HEK293 (cell line): ENCODE measurements at regions not wholly inside any gene's neighbourhood (a gene's known extent, or its start where the extent isn't known, plus 50 kb on each side); places are given as distances from the start of the nearest gene placed in this dataset.

Source experiments
- CTCF ChIA-PET: fragments of 350-600 bp; formaldehyde crosslinking; extraction: SDS; loops from one replicate; lab custom pipeline; 2021; ENCODE audit warnings: antibody characterized with exemption; lab: Yijun Ruan, JAX
- POLR2A ChIA-PET: fragments of 300-600 bp; formaldehyde crosslinking; extraction: SDS; loops from one replicate; lab custom pipeline; 2020; ENCODE audit warnings: antibody characterized with exemption, inconsistent platforms; lab: Yijun Ruan, JAX
- H3K27ac ChIP-seq: fragments of 200-500 bp; sonication (Bioruptor generic); 2 replicates; pipeline ENCODE4 v1.5.1; 2014; ENCODE audit warnings: low read depth, low read length, control low read depth, inconsistent platforms; ENCODE audit errors: extremely low read depth
- H3K36me3 ChIP-seq, 2 experiments: fragments of 200-500 bp in 1 of 2; sonication (Bioruptor generic) in 1 of 2; 1 replicate in 1 of 2; 2 replicates in 1 of 2; pipeline ENCODE4 v1.5.1; 2014 to 2017; ENCODE audit warnings: inconsistent platforms in 2 of 2, low read length in 2 of 2; ENCODE audit not compliant: control insufficient read depth in 2 of 2, insufficient read depth in 1 of 2
- H3K4me1 ChIP-seq: fragments of 200-500 bp; sonication (Bioruptor generic); 2 replicates; pipeline ENCODE4 v1.5.1; 2014; ENCODE audit warnings: mild to moderate bottlenecking, low read length, inconsistent platforms; ENCODE audit not compliant: control insufficient read depth, insufficient read depth
- H3K4me3 ChIP-seq: 2 replicates; pipeline ENCODE4 v1.5.1; 2011; ENCODE audit warnings: low read depth, mild to moderate bottlenecking, control low read depth, low read length, moderate library complexity
- H3K9me3 ChIP-seq: fragments of 200-500 bp; sonication (Bioruptor generic); 2 replicates; pipeline ENCODE4 v1.5.1; 2014; ENCODE audit warnings: low read depth, low read length, inconsistent platforms; ENCODE audit not compliant: control insufficient read depth, insufficient read depth
- GLI2 ChIP-seq: fragments of 450-650 bp; formaldehyde crosslinking; IDR thresholded peaks from 2 replicates; pipeline ENCODE4; 2017; ENCODE audit warnings: missing biosample characterization, missing genetic modification characterization, low read depth, borderline replicate concordance
- GLI4 ChIP-seq: fragments of 450-650 bp; formaldehyde crosslinking; IDR thresholded peaks from 2 replicates; pipeline ENCODE4 v1.5.1; 2016; ENCODE audit warnings: missing biosample characterization, missing genetic modification characterization
- HOXD13 ChIP-seq: sonication (generic); formaldehyde crosslinking; IDR thresholded peaks from 2 replicates; pipeline ENCODE4 v1.8.0; 2022; ENCODE audit warnings: missing genetic modification reagents, borderline replicate concordance
- IKZF3 ChIP-seq: fragments of 450-650 bp; IDR thresholded peaks from 2 replicates; pipeline ENCODE4 v1.5.0; 2018; ENCODE audit warnings: missing biosample characterization, mild to moderate bottlenecking, missing genetic modification characterization, moderate library complexity
- KLF16 ChIP-seq: fragments of 450-650 bp; formaldehyde crosslinking; IDR thresholded peaks from 2 replicates; pipeline ENCODE4 v1.5.1; 2017; ENCODE audit warnings: missing biosample characterization, missing genetic modification characterization
- KLF8 ChIP-seq: fragments of 450-650 bp; formaldehyde crosslinking; IDR thresholded peaks from 2 replicates; pipeline ENCODE4 v1.5.1; 2016; ENCODE audit warnings: missing biosample characterization, missing genetic modification characterization
- OSR2 ChIP-seq: fragments of 450-650 bp; formaldehyde crosslinking; IDR thresholded peaks from 2 replicates; pipeline ENCODE4 v1.5.1; 2016; ENCODE audit warnings: missing biosample characterization, missing genetic modification characterization
- TRIM28 ChIP-seq: IDR thresholded peaks from 2 replicates; pipeline ENCODE4 v1.6.1; 2011; ENCODE audit warnings: low read length, control low read depth, borderline replicate concordance
- ZNF311 ChIP-seq: fragments of 450-650 bp; formaldehyde crosslinking; IDR thresholded peaks from 2 replicates; pipeline ENCODE4 v1.5.1; 2017; ENCODE audit warnings: missing biosample characterization, missing genetic modification characterization, borderline replicate concordance
- ZNF335 ChIP-seq: fragments of 450-650 bp; formaldehyde crosslinking; conservative IDR thresholded peaks from 2 replicates; pipeline ENCODE4 v1.5.1; 2016; ENCODE audit warnings: missing biosample characterization, missing genetic modification characterization
- ZNF404 ChIP-seq: fragments of 450-650 bp; formaldehyde crosslinking; IDR thresholded peaks from 2 replicates; pipeline ENCODE4 v1.5.1; 2017; ENCODE audit warnings: missing biosample characterization, missing genetic modification characterization
- ZNF416 ChIP-seq: fragments of 450-650 bp; formaldehyde crosslinking; IDR thresholded peaks from 2 replicates; pipeline ENCODE4 v1.5.1; 2016; ENCODE audit warnings: missing biosample characterization, missing genetic modification characterization
- ZNF433 ChIP-seq: fragments of 450-650 bp; formaldehyde crosslinking; IDR thresholded peaks from 2 replicates; pipeline ENCODE4 v1.5.1; 2016; ENCODE audit warnings: missing biosample characterization, missing genetic modification characterization, low read depth
- ZNF501 ChIP-seq: fragments of 450-650 bp; formaldehyde crosslinking; IDR thresholded peaks from 2 replicates; pipeline ENCODE4 v1.5.1; 2016; ENCODE audit warnings: missing biosample characterization, missing genetic modification characterization
- ZNF558 ChIP-seq: fragments of 450-650 bp; formaldehyde crosslinking; IDR thresholded peaks from 2 replicates; pipeline ENCODE4 v1.5.1; 2016; ENCODE audit warnings: missing biosample characterization, missing genetic modification characterization
- ZNF624 ChIP-seq: fragments of 450-650 bp; formaldehyde crosslinking; IDR thresholded peaks from 2 replicates; pipeline ENCODE4 v1.5.1; 2017; ENCODE audit warnings: missing biosample characterization, missing genetic modification characterization
- ZNF837 ChIP-seq: fragments of 450-650 bp; formaldehyde crosslinking; IDR thresholded peaks from 2 replicates; pipeline ENCODE4 v1.5.1; 2016; ENCODE audit warnings: missing biosample characterization, missing genetic modification characterization
- TF ChIP-seq, protein P1 (sequence below): fragments of 450-650 bp; formaldehyde crosslinking; IDR thresholded peaks from 2 replicates; pipeline ENCODE4 v1.5.1; 2016; ENCODE audit warnings: missing biosample characterization, missing genetic modification characterization
- TF ChIP-seq, protein P2 (sequence below): sonication (generic); formaldehyde crosslinking; IDR thresholded peaks from 2 replicates; pipeline ENCODE4 v1.8.1; 2022; ENCODE audit warnings: mild to moderate bottlenecking, moderate library complexity, missing genetic modification reagents
- TF ChIP-seq, protein P3 (sequence below): fragments of 450-650 bp; IDR thresholded peaks from 2 replicates; pipeline ENCODE4 v1.5.1; 2018; ENCODE audit warnings: missing biosample characterization, mild to moderate bottlenecking, missing genetic modification characterization
- TF ChIP-seq, protein P4 (sequence below): fragments of 450-650 bp; formaldehyde crosslinking; IDR thresholded peaks from 2 replicates; pipeline ENCODE4 v1.5.1; 2017; ENCODE audit warnings: missing biosample characterization, missing genetic modification characterization
- TF ChIP-seq, protein P5 (sequence below): IDR thresholded peaks from 2 replicates; pipeline ENCODE4 v1.6.1; 2011; ENCODE audit warnings: mild to moderate bottlenecking, low read depth, low read length, borderline replicate concordance
- TF ChIP-seq, protein P6 (sequence below): fragments of 450-650 bp; formaldehyde crosslinking; IDR thresholded peaks from 2 replicates; pipeline ENCODE4 v1.5.1; 2016; ENCODE audit warnings: missing biosample characterization, missing genetic modification characterization
- TF ChIP-seq, protein P7 (sequence below): fragments of 450-650 bp; formaldehyde crosslinking; IDR thresholded peaks from 2 replicates; pipeline ENCODE4 v1.5.1; 2016; ENCODE audit warnings: missing biosample characterization, missing genetic modification characterization

DNA sequence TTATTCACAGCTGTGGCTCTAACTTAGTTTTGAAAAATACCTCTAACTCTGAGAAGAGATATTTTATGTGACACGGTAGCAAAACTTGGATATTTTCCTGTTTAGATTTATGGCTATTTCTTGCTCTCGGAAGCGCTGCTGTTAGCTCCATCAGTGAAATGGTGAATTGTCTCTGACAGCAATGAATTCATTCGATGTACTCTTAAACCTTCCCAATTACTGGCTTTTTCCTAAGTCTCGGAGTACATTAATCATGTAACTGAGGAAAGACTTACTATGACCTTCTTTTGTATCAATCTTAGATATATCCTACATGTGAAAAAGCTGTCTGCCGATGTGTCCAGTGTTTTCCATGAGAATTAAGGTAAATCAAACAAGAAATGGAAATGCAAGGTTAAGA, 613.0 kb downstream of the KIF4B start:
- no peaks in the 10 kb centered on the region for H3K4me1 ChIP-seq
- H3K4me3 ChIP-seq: no peak overlapping the region
- no peak overlapping the region for H3K27ac ChIP-seq
- TF ChIP-seq KLF8 (no peak), IKZF3 (no peak), ZNF335 (tag by site-specific recombination) (no peak), ZNF311 (tag by site-specific recombination) (no peak), TRIM28 (no peak)
- TF ChIP-seq, protein P1, sequence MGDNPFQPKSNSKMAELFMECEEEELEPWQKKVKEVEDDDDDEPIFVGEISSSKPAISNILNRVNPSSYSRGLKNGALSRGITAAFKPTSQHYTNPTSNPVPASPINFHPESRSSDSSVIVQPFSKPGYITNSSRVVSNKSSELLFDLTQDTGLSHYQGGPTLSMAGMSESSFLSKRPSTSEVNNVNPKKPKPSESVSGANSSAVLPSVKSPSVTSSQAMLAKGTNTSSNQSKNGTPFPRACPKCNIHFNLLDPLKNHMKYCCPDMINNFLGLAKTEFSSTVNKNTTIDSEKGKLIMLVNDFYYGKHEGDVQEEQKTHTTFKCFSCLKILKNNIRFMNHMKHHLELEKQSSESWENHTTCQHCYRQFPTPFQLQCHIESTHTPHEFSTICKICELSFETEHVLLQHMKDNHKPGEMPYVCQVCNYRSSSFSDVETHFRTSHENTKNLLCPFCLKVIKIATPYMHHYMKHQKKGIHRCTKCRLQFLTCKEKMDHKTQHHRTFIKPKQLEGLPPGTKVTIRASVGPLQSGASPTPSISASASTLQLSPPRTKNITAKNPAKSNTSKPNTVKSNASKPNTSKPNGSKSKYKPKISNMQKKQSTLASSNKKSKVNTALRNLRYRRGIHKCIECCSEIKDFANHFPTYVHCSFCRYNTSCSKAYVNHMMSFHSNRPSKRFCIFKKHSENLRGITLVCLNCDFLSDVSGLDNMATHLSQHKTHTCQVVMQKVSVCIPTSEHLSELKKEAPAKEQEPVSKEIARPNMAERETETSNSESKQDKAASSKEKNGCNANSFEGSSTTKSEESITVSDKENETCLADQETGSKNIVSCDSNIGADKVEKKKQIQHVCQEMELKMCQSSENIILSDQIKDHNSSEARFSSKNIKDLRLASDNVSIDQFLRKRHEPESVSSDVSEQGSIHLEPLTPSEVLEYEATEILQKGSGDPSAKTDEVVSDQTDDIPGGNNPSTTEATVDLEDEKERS (tag by site-specific recombination): no peak
- TF ChIP-seq, protein P2, sequence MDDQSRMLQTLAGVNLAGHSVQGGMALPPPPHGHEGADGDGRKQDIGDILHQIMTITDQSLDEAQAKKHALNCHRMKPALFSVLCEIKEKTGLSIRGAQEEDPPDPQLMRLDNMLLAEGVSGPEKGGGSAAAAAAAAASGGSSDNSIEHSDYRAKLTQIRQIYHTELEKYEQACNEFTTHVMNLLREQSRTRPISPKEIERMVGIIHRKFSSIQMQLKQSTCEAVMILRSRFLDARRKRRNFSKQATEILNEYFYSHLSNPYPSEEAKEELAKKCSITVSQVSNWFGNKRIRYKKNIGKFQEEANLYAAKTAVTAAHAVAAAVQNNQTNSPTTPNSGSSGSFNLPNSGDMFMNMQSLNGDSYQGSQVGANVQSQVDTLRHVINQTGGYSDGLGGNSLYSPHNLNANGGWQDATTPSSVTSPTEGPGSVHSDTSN: no peak
- ChIA-PET POLR2A (no interaction called here), CTCF (interaction anchor here (0.6 kb wide), 1 partner anchor 541 kb away, joined by 3 read pairs; no protein-coding TSS in a partner anchor)
- H3K36me3 ChIP-seq: no peaks in the 10 kb centered on the region
- no peaks in the 10 kb centered on the region for H3K9me3 ChIP-seq

DNA sequence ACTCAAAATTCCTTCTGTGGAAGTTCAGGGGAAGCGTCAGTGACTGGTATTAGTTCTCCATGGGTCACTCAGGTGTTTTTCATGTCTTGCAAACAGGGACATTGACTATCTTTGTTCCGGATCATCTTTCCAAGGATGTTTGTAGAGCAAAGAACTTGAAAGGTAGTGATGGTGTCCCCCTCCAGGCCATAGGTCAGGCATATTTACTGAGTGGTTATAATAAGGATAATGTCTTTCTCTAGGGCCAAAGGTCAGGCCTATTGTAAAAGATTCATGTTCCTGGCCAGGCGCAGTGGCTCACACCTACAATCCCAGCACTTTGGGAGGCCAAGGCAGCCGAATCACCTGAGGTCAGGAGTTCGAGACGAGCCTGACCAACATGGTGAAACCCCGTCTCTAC, 614.8 kb downstream of the KIF4B start:
- TF ChIP-seq OSR2 (tag by site-specific recombination): no peak
- TF ChIP-seq ZNF433 (tag by site-specific recombination): no peak
- no peak for TF ChIP-seq ZNF501 (tag by site-specific recombination)
- TF ChIP-seq ZNF624 (tag by site-specific recombination): no peak
- no peaks in the 10 kb centered on the region for H3K9me3 ChIP-seq
- H3K36me3 ChIP-seq: no peaks in the 10 kb centered on the region
- ChIA-PET CTCF (interaction anchor here (0.7 kb wide), 1 partner anchor 15 kb away, joined by 3 read pairs; no protein-coding TSS in a partner anchor), POLR2A (no interaction called here)
- no peaks in the 10 kb centered on the region for H3K4me1 ChIP-seq
- H3K4me3 ChIP-seq: no peak overlapping the region
- H3K27ac ChIP-seq: no peak overlapping the region

DNA sequence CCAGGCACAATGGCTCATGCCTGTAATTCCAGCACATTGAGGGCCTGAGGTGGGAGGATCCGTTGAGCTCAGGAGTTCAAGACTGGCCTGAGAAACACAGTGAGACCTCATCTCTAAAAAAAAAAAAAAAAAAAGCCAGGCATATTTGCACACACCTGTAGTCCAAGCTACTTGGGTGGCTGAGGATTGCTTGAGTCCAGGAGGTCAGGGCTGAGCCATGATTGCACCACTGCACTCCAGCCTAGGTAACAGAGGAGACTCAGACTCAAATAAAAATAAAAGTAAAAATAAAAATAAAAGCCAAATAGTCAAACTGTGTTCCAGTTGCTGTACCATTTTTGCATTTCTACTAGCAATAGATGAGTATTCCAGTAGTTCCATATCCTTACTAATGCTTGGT, 616.0 kb downstream of the KIF4B start:
- Histone ChIP-seq H3K9me3 (no peaks in the 10 kb centered on the region), H3K4me3 (no peak overlapping the region), H3K4me1 (no peaks in the 10 kb centered on the region), H3K36me3 (no peaks in the 10 kb centered on the region), H3K27ac (no peak overlapping the region)
- POLR2A ChIA-PET: no interaction called here
- CTCF ChIA-PET: no interaction called here
- TF ChIP-seq, protein P3, sequence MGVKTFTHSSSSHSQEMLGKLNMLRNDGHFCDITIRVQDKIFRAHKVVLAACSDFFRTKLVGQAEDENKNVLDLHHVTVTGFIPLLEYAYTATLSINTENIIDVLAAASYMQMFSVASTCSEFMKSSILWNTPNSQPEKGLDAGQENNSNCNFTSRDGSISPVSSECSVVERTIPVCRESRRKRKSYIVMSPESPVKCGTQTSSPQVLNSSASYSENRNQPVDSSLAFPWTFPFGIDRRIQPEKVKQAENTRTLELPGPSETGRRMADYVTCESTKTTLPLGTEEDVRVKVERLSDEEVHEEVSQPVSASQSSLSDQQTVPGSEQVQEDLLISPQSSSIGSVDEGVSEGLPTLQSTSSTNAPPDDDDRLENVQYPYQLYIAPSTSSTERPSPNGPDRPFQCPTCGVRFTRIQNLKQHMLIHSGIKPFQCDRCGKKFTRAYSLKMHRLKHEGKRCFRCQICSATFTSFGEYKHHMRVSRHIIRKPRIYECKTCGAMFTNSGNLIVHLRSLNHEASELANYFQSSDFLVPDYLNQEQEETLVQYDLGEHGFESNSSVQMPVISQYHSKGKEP (tag by site-specific recombination): no peak
- TF ChIP-seq GLI2 (tag by site-specific recombination): no peak
- TF ChIP-seq KLF16 (tag by site-specific recombination): no peak
- TF ChIP-seq, protein P4, sequence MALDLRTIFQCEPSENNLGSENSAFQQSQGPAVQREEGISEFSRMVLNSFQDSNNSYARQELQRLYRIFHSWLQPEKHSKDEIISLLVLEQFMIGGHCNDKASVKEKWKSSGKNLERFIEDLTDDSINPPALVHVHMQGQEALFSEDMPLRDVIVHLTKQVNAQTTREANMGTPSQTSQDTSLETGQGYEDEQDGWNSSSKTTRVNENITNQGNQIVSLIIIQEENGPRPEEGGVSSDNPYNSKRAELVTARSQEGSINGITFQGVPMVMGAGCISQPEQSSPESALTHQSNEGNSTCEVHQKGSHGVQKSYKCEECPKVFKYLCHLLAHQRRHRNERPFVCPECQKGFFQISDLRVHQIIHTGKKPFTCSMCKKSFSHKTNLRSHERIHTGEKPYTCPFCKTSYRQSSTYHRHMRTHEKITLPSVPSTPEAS (tag by site-specific recombination): no peak
- TF ChIP-seq, protein P5, sequence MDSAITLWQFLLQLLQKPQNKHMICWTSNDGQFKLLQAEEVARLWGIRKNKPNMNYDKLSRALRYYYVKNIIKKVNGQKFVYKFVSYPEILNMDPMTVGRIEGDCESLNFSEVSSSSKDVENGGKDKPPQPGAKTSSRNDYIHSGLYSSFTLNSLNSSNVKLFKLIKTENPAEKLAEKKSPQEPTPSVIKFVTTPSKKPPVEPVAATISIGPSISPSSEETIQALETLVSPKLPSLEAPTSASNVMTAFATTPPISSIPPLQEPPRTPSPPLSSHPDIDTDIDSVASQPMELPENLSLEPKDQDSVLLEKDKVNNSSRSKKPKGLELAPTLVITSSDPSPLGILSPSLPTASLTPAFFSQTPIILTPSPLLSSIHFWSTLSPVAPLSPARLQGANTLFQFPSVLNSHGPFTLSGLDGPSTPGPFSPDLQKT: no peak
- no peak for TF ChIP-seq GLI4
- TF ChIP-seq ZNF837 (tag by site-specific recombination): no peak
- no peak for TF ChIP-seq ZNF404 (tag by site-specific recombination)
- TF ChIP-seq, protein P6, sequence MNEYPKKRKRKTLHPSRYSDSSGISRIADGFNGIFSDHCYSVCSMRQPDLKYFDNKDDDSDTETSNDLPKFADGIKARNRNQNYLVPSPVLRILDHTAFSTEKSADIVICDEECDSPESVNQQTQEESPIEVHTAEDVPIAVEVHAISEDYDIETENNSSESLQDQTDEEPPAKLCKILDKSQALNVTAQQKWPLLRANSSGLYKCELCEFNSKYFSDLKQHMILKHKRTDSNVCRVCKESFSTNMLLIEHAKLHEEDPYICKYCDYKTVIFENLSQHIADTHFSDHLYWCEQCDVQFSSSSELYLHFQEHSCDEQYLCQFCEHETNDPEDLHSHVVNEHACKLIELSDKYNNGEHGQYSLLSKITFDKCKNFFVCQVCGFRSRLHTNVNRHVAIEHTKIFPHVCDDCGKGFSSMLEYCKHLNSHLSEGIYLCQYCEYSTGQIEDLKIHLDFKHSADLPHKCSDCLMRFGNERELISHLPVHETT (tag by site-specific recombination): no peak
- TF ChIP-seq ZNF416 (tag by site-specific recombination): no peak
- TF ChIP-seq HOXD13: no peak
- TF ChIP-seq ZNF558: no peak
- TF ChIP-seq, protein P7, sequence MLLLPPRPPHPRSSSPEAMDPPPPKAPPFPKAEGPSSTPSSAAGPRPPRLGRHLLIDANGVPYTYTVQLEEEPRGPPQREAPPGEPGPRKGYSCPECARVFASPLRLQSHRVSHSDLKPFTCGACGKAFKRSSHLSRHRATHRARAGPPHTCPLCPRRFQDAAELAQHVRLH: no peak
